HG02678 (cell line): ENCODE measurements at regions not wholly inside any gene's neighbourhood (a gene's known extent, or its start where the extent isn't known, plus 50 kb on each side); places are given as distances from the start of the nearest gene placed in this dataset.
"Not testable (repeated sequence)": the region's sequence is repeated elsewhere in the genome, so short reads cannot be mapped to it uniquely, and the experiment has no call there.

Experiments
- ATAC-seq: cut with Tn5 transposase; IDR thresholded peaks from one replicate; pipeline ENCODE4 v1.9.1; 2021; ENCODE audit warnings: mild to moderate bottlenecking, moderate library complexity; ENCODE audit not compliant: unreplicated experiment

DNA sequence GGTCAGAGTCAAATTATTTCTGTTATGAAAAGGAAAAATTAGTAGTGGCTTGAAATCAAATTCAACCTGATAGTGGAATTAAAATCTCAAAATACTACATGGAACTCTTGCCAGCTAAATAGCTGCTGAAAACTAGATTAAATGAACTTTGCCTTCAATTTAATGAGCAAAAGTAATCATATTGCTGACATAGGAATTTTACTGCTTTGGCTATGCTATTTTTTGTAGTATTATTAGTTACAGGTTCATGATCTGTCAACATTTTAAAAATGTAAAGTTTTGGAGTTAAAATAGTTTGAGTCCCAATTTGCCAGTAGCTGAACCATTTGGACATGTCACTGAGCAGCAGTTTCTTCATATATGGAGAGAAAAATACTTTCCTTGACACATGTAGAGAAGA, 81.4 kb downstream of the RERGL start:
- no peak for ATAC-seq

DNA sequence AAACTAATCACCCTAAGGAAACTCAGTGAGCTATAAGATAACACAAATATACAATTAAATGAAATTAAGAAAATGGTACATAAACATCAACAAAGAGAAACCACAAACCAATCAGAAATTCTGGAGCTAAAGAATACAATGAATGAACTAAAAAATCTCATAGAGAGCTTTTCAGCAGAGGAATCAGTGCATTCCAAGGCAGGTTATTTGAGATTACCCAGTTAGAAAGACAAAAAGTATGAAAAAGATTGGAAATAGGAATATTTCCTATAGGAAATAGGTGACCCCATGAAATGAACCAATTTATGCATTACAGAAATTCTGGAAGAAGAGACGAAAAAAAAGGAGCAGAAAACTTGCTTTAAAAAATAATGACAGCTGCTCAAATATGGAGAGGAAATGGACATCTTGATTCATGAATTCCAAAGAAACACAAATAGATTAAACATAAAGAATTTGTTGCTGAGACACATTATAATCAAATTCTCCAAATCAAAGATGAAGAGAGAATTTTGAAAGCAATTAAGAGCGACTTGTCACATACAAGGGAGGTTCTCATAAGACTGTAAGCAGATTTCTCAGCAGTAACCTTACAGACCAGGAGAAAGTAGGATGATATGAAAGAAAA, 90.7 kb downstream of the RERGL start:
- no peak for ATAC-seq

DNA sequence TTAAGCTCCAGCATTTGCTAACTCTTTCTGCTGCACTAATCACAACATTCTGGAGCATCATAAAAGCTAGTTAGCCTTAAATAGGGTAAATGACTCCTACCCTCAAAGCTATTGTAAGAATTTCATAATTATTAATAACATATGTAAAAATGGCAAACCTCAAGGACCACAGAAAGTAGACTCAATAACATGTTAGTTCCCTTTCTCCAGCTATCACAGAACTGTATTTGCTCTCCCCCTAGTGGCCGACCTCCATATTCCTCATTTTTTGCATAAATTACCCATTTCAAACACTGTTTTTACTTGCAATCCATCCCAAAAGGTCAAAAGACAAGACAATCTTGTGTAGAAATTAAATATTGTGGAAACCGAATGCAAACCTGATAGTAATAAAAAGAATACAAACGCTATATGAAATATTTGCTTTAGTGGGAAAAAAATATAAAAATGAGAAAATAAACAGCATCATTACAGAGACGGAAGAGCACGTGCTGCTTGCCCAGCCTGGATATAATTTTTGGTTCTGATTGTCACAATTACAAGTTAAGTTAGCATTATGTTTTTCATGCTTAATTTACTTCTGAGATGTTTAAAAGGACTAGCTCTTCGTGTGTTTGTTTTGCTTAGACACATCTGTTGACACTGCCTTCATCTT, 97.9 kb downstream of the RERGL start:
- peak; percentile 90 for ATAC-seq

GRCh38 chr12:17982556-17982955, 107.4 kb downstream of the RERGL start:
- ATAC-seq, result no peak

DNA sequence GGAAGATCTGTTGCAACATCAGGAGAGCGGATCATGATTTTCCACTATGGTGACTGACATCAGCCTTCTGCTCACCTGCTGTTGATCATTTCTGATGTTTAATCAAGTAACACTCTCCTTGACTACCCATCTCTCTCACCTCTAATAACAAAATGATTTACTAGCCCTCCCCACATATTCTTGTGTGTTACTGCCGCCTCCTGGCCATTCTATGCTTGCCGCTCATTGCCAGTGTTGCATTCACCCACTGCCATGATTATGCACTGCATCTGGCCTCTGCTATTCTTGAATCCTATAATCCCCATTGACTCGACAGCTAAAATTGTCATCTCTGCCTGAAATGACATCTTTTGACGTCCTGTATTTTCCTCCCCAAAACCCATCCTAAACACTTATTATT, 113.8 kb downstream of the RERGL start:
- no peak for ATAC-seq

DNA sequence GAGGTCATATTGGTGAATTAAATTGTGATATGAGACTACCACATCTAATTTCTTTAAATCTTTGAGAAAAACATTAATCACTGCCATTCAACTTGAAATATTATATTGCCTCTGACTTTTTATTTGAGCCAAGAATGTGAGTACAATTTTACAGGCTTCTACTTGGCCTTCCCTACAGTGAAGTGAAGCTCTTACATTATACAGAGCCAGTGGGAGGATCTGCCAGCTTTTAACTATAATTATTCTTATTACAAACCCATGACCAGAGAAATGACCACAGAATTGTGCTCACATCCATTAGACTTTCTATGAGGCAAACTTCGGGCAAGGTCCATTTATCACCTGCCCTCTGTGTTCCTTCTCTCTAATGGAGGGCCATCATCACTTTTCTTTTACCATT, 114.2 kb downstream of the RERGL start:
- no peak for ATAC-seq

GRCh38 chr12:17975239-17975638, 114.8 kb downstream of the RERGL start:
- no peak for ATAC-seq

DNA sequence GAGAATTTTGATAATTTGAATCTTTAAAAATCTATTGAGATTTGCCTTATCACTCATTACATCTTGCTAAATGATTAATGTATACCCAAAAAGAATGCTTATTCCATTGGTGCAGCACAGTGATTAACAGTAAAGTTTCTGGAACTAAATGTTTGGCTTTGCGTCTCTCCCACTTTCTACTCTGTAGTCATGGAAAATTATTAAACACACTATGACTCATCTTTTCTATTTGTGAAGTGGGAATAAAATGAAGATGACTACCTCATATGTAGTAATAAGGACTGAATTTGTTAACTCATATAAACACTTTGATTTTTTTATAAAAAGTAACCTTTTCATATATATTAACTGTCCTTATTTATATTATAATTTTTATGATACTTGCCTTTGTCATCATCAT, 118.1 kb downstream of the RERGL start:
- no peak for ATAC-seq

GRCh38 chr12:17954788-17955187, 135.2 kb downstream of the RERGL start:
- ATAC-seq, result no peak

DNA sequence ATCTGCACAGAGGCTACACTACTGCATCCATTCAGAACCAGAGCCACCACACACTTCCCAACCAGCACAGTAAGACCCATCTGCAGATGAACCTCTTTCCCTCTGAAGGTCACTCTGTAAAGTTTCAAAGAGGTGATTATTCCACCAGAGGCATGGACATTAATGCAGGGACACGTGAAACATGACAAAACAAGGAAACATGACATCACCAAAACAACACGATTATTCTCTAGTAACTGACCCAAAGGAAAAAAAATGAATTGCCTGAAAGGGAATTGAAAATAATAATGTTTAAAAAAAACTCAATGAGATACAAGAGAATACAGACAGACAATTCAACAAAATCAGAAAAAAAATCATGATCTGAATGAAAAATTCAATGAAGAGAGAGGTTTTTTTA, 139.1 kb downstream of the RERGL start:
- no peak for ATAC-seq

- no peak for ATAC-seq
Measured at GRCh38 chr12:17949558-17950141, 140.3 kb downstream of the RERGL start.

- ATAC-seq, result no peak
Measured at GRCh38 chr12:17928708-17929366, 161.2 kb downstream of the RERGL start.

GRCh38 chr12:17918013-17918412, 172.0 kb downstream of the RERGL start:
- no peak for ATAC-seq

DNA sequence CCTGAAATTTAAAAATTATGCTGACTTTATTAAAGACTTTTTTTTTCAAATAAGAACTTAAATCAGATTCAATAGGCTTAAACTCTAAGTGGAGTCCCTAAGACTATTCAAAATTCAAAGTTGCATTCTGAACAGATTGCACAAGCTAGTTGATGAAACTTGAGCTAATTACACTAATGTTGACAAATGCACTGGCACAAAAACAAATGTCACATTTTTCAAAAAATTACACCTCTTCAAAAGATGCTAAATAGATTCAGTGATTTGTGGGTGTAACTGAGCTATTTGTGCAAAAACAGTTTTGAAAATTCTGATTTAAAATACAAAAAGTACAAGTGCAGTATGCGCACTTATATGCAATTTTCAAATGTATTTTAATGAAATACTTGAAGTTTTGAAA, 205.4 kb downstream of the RERGL start:
- ATAC-seq, result no peak

DNA sequence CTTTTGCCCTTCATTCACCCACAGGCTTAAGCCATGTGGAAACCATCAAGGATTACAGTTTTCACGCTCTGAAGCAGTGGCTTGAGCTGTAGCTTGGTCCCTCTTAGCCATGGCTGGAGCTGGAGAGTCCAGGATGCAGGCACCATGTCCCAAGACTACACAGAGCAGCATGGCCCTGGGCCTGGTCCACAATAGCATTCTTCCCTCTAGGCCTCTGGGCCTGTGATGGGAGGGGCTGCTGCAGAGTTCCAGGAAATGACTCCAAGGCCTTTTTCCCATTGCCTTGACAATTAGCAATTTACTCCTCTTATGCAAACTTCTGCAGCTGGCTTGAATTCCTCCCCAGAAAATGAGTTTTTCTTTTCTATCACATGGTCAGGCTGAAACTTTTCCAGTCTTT, 211.3 kb downstream of the RERGL start:
- no peak for ATAC-seq

DNA sequence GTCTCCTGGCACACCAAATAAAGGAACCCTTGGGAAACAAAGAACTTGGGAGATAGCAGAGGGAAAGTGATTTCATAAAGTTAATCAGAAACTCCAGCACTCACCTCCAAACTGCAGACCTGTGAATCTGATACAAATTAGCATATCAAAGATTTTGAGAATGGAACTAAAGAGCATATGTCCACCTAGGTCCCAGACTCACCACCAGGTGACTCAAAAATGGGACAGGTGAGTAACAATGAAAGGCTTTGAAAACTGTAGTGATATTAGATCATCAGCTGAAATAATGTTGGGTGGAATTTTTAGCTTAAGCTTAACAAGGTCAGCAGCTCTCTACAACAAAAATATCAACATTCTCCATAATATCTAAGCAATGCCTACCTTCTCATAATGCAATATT, 214.8 kb downstream of the RERGL start:
- ATAC-seq, result no peak

- no peak for ATAC-seq
Measured at GRCh38 chr12:17866802-17867201, 223.2 kb downstream of the RERGL start.

- ATAC-seq, result not testable (repeated sequence)
Measured at GRCh38 chr12:17855548-17855947, 234.4 kb downstream of the RERGL start.

DNA sequence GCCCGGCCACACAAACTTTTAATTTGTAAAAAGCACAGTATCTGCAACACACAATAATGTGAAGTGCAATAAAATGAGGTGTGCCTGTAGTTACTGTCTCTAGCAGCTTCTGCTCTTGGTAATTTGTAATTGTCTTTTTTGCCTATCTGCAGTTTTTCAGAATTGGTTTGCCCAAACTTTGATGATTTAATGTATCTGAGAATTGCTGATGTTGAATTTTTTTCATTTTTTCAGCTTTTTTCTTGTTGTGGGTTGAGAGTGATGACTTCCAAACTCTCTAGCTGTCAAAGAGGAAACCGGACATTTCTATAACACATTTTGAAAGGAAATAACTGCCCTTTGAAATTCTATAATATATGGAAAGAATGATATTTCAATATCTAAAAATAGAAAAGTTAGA, 236.9 kb downstream of the RERGL start:
- no peak for ATAC-seq

DNA sequence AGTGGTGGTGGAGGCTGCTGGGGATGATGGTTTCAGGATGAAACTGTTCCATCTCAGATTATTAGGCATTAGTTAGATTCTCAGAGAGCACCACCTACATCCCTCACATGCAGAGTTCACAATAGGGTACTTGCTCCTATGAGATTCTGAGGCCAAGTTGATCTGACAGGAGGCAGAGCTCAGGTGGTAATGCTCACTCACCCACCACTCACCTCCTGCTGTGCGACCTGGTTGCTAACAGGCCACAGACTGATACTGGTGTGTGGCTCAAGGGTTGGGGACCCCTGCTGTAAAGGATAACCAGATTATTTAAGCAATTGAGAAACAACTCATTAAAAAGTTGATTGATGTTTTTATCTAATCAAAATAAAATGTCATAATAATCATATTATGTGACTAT, 248.5 kb downstream of the RERGL start:
- no peak for ATAC-seq

GRCh38 chr12:17829813-17830212, 260.2 kb downstream of the RERGL start:
- ATAC-seq, result no peak

DNA sequence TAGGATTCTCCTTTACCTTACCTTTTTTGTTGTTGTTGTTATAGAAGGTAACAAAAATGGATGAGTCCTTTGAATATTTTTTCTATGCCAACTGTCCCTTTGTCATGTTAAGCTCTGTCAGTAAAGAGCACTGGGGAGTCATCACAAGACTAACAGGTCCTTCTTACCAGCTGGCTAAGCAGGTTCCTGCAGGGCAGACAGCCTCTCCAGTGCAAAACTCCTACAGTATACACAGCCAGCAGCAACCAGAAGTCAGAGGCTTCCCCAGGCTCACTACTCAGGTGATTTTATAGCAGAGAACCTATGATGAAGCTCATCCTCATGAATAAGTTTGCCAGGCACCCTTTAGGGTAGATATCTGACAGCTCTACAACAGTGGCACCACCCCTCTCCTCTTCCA, 271.1 kb downstream of the RERGL start:
- no peak for ATAC-seq
